AG04450 (cell line): ENCODE measurements at regions not wholly inside any gene's neighbourhood (a gene's known extent, or its start where the extent isn't known, plus 50 kb on each side); places are given as distances from the start of the nearest gene placed in this dataset.

Experiments
- CTCF ChIA-PET: fragments of 300-600, 350-600 bp; formaldehyde crosslinking; extraction: SDS; loops from one replicate; lab custom pipeline; 2022; ENCODE audit warnings: antibody characterized with exemption, inconsistent platforms; lab: Charles Lee
- POLR2A ChIA-PET: fragments of 350-600 bp; formaldehyde crosslinking; extraction: SDS; loops from one replicate; lab custom pipeline; 2021; ENCODE audit warnings: antibody characterized with exemption, inconsistent platforms; lab: Yijun Ruan, JAX
- DNase-seq: peaks from one replicate; pipeline ENCODE4 v3.0.0-alpha.2; 2011; ENCODE audit warnings: low read depth, low spot score
- H3K27ac ChIP-seq: one replicate; pipeline ENCODE4 v1.5.1; 2012; ENCODE audit warnings: low read depth, low read length, control low read depth
- H3K27me3 ChIP-seq: one replicate; pipeline ENCODE4 v1.6.0; 2012; ENCODE audit warnings: low read length; ENCODE audit not compliant: control insufficient read depth, insufficient read depth
- H3K4me3 ChIP-seq: 2 replicates; pipeline ENCODE4 v1.5.1; 2011; ENCODE audit warnings: mild to moderate bottlenecking, low read depth, low read length, control low read depth
- H3K9me3 ChIP-seq: 2 replicates; pipeline ENCODE4 v1.5.1; 2012; ENCODE audit warnings: low read length; ENCODE audit not compliant: control insufficient read depth, insufficient read depth
- CTCF ChIP-seq: IDR thresholded peaks from 2 replicates; pipeline ENCODE4 v1.5.1; 2011; ENCODE audit warnings: low read depth, low read length, control low read depth, inconsistent platforms

GRCh38 chr9:1683951-1684350 is 331.2 kb upstream of the SMARCA2 start:
- no peak for DNase-seq
- no peaks in the 10 kb centered on the region for H3K27me3 ChIP-seq
- TF ChIP-seq CTCF: no peak
- H3K9me3 ChIP-seq: peaks cover 20% of the 10 kb centered on the region
- POLR2A ChIA-PET: no interaction called here
- H3K4me3 ChIP-seq: no peak overlapping the region
- H3K27ac ChIP-seq: no peak overlapping the region
- CTCF ChIA-PET: no interaction called here

- H3K27ac ChIP-seq: no peak overlapping the region
- CTCF ChIA-PET: no interaction called here
- DNase-seq: no peak
- H3K4me3 ChIP-seq: no peak overlapping the region
- H3K27me3 ChIP-seq: no peaks in the 10 kb centered on the region
- TF ChIP-seq CTCF: no peak
- POLR2A ChIA-PET: no interaction called here
- peaks cover 3% of the 10 kb centered on the region; the same call in 1 of the 2 replicates for H3K9me3 ChIP-seq
These were observed 316.2 kb upstream of the SMARCA2 start for GRCh38 chr9:1698991-1699390.

- ChIA-PET CTCF (no interaction called here), POLR2A (no interaction called here)
- Histone ChIP-seq H3K27me3 (no peaks in the 10 kb centered on the region), H3K4me3 (no peak overlapping the region), H3K27ac (no peak overlapping the region), H3K9me3 (peaks cover 9% of the 10 kb centered on the region)
- DNase-seq: no peak
- TF ChIP-seq CTCF: no peak
These were observed 314.0 kb upstream of the SMARCA2 start for GRCh38 chr9:1701113-1701512.

- Histone ChIP-seq H3K27ac (no peak overlapping the region), H3K27me3 (no peaks in the 10 kb centered on the region), H3K4me3 (no peak overlapping the region), H3K9me3 (peaks cover 9% of the 10 kb centered on the region)
- no peak for TF ChIP-seq CTCF
- ChIA-PET POLR2A (no interaction called here), CTCF (interaction anchor here (0.5 kb wide), 1 partner anchor 13 kb away, joined by 3 read pairs; no protein-coding TSS in a partner anchor)
- no peak for DNase-seq
These were observed 312.4 kb upstream of the SMARCA2 start for GRCh38 chr9:1702701-1703100.

GRCh38 chr9:1707291-1707690 is 307.9 kb upstream of the SMARCA2 start:
- Histone ChIP-seq H3K27me3 (no peaks in the 10 kb centered on the region), H3K27ac (no peak overlapping the region), H3K4me3 (no peak overlapping the region), H3K9me3 (peaks cover 6% of the 10 kb centered on the region)
- CTCF ChIA-PET: no interaction called here
- POLR2A ChIA-PET: no interaction called here
- no peak for TF ChIP-seq CTCF
- DNase-seq: no peak
